ENCODE measurements at regions not wholly inside any gene's neighbourhood (a gene's known extent, or its start where the extent isn't known, plus 50 kb on each side); places are given as distances from the start of the nearest gene placed in this dataset.

GRCh38 chr6:82841309-82841708, 224.3 kb downstream of the UBE3D start:
- TF ChIP-seq CTCF (IDR thresholded peaks at IDR 0.05) = no peak
